NCI-H82 (cell line): ENCODE measurements at regions not wholly inside any gene's neighbourhood (a gene's known extent, or its start where the extent isn't known, plus 50 kb on each side); places are given as distances from the start of the nearest gene placed in this dataset.

Experiments used
- DNase-seq: peaks from one replicate; lab custom pipeline; 2025; lab: John Stamatoyannopoulos, UW

DNA sequence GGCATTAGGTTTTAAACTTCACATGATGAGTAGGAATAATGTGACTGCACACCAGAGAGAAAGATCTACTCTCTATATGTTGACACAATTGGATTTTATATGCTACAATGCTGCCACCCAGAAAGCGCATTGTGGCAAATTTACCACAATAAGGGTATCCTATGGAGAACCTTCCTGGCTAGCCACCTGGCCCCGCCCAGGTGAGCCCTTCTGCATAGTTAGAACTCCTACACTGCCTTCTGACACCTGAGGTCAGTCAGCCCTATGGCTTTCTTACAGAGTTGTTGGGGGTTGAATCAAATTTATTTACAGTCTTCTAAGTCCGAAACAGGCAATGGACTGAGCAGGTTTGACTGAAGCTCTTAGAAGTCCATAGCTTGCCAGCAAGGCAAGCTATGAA is 153.8 kb upstream of the S100G start:
- no peak for DNase-seq

DNA sequence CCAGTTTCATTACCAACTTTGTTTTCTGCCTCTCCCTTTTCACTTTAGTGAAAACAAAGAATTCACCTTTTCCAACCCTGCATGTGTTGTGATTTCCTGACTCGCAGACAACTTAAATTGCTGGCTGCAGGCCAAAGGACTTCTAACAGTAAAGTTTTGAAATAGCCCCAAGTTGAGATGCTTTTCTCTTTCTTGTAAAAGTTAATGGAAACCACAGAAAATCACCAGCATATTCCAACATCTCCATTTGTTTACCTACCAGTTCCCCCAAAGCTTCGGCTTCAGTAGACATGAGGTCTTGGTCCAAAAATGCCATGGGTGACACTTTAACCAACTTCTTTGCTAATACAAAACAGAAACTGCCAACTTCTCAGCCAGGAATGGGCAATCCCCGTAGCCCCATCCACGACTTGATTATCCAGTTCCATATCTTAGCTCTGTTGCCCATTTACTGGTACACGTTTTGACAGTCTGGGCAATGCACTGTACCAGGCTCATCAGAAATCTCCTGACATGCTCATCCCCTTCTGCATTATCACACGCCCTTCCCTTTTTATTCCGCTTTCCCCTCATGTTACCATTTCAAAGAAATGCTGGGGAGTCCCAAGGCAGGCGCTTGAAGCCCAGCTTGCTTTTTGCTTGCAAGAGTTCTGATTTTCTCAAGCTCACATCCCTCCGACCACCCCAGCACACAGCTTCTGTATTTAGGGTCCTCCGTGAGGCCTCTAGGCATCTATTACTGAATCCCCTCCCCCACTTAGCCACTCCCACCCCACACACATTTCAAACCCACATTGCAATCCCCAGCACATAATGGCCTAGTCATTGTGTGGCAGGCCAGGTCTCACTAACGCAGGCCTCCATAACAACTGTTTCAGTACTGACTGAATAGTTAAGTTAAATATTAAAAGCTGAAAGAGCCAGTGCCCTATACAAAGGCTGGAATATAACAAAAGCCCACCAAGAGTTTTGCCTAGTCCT is 137.9 kb upstream of the S100G start:
- DNase-seq: no peak

GRCh38 chrX:16516232-16516876 is 133.6 kb upstream of the S100G start:
- DNase-seq: no peak

DNA sequence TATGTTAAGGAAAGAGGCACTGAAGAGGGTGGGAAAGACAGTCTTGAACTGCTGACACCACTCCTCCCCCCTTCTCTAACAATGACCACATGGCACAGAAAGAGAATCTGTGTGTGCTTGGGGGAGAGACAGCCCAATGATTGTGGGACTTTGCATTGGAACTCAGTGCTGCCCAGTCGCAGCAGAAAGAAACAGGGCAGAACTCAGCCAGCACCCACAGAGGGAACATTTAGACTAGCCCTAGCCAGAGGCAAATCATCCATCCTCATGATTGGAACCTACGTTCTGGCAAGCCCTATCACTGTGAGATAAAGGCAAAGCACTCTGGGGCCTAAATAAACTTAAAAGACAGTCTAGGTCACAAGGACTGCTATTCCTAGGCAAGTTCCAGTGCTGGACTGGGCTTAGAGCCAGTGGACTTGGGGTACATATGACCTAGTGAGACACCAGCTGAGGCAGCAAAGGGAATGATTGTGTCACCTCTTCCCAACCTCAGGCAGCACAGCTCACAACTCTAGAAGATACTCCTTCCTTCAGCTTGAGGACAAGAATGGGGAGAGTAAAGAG is 132.8 kb upstream of the S100G start:
- DNase-seq: no peak

GRCh38 chrX:16518131-16518530 is 131.8 kb upstream of the S100G start:
- no peak for DNase-seq

- no peak for DNase-seq
These were observed 125.6 kb upstream of the S100G start for GRCh38 chrX:16524316-16524715.

GRCh38 chrX:16526003-16526402 is 124.0 kb upstream of the S100G start:
- no peak for DNase-seq

- DNase-seq: no peak
These were observed 121.3 kb upstream of the S100G start for GRCh38 chrX:16528620-16529019.
